Panc1 (cell line): ENCODE measurements at regions not wholly inside any gene's neighbourhood (a gene's known extent, or its start where the extent isn't known, plus 50 kb on each side); places are given as distances from the start of the nearest gene placed in this dataset.

Source experiments
- ATAC-seq: fragments of 200-7000 bp; cut with Tn5 transposase; 2 replicates; pipeline ENCODE4 v1.9.1; 2020; ENCODE audit warnings: mild to moderate bottlenecking, moderate library complexity
- BruUV-seq: library from RNA; stranded (reverse); fragments of 400-500 nt; replicated peaks from 2 replicates; lab custom pipeline; 2021; lab: Mats Ljungman, UMichigan
- CTCF ChIA-PET: fragments of 300-600 bp; sonication (Branson Sonifier 250); formaldehyde crosslinking; loops from one replicate; lab custom pipeline; 2022; ENCODE audit warnings: antibody characterized with exemption; lab: Charles Lee
- POLR2A ChIA-PET: fragments of 300-600 bp; sonication (Branson Sonifier 250); formaldehyde crosslinking; loops from one replicate; lab custom pipeline; 2022; ENCODE audit warnings: antibody characterized with exemption; lab: Charles Lee
- DNase-seq: peaks from one replicate; pipeline ENCODE4 v3.0.0-alpha.2; 2010; ENCODE audit warnings: low read depth, low spot score
- H3K27ac ChIP-seq: 2 replicates; pipeline ENCODE4 v1.5.1; 2011; ENCODE audit warnings: mild to moderate bottlenecking, low read length, inconsistent platforms
- H3K27me3 ChIP-seq: fragments of 200-500 bp; sonication (Bioruptor generic); 2 replicates; pipeline ENCODE4 v1.6.0; 2014; ENCODE audit warnings: low read length, inconsistent platforms; ENCODE audit not compliant: control insufficient read depth, insufficient read depth
- H3K36me3 ChIP-seq: fragments of 200-500 bp; sonication (Bioruptor generic); 2 replicates; pipeline ENCODE4 v1.5.1; 2014; ENCODE audit warnings: inconsistent platforms, mild to moderate bottlenecking, low read length, moderate library complexity; ENCODE audit not compliant: control insufficient read depth, insufficient read depth
- H3K4me1 ChIP-seq: 2 replicates; pipeline ENCODE4 v1.5.1; 2011; ENCODE audit warnings: inconsistent platforms, mild to moderate bottlenecking, low read length, moderate library complexity; ENCODE audit not compliant: control insufficient read depth, insufficient read depth
- H3K4me3 ChIP-seq, 2 experiments: 2 replicates each; pipeline ENCODE4 v1.5.1; 2011 to 2012; ENCODE audit warnings: low read depth in 2 of 2, low read length in 2 of 2, mild to moderate bottlenecking in 2 of 2, inconsistent platforms in 1 of 2, moderate library complexity in 1 of 2
- H3K9me3 ChIP-seq: fragments of 200-500 bp; sonication (Bioruptor generic); 2 replicates; pipeline ENCODE4 v1.5.1; 2014; ENCODE audit warnings: low read depth, mild to moderate bottlenecking, inconsistent platforms, low read length, moderate library complexity; ENCODE audit not compliant: control insufficient read depth, insufficient read depth
- CTCF ChIP-seq: fragments of 450-650 bp; IDR thresholded peaks from 2 replicates; pipeline ENCODE4 v1.5.1; 2017; ENCODE audit warnings: mild to moderate bottlenecking
- POLR2AphosphoS5 ChIP-seq: IDR thresholded peaks from 2 replicates; pipeline ENCODE4 v1.6.1; 2012; ENCODE audit warnings: mild to moderate bottlenecking, low read depth, low read length, moderate library complexity
- REST ChIP-seq, 2 experiments: IDR thresholded peaks; 2 replicates each; pipeline ENCODE4 v1.6.1; 2011 to 2012; ENCODE audit warnings: low read depth in 2 of 2, control low read depth in 1 of 2, low read length in 1 of 2, mild to moderate bottlenecking in 1 of 2, moderate library complexity in 1 of 2; ENCODE audit not compliant: insufficient read depth in 1 of 2
- SIN3A ChIP-seq: IDR thresholded peaks from 2 replicates; pipeline ENCODE4 v1.6.1; 2012; ENCODE audit warnings: low read depth, mild to moderate bottlenecking, low read length, moderate library complexity, borderline replicate concordance; ENCODE audit not compliant: insufficient read depth
- TCF7L2 ChIP-seq: IDR thresholded peaks from 2 replicates; pipeline ENCODE4 v1.6.1; 2011; ENCODE audit warnings: mild to moderate bottlenecking, low read depth, low read length, inconsistent platforms
- in situ Hi-C: cut with HindIII; loops from 2 replicates; pipeline ENCODE4 v1.10.0; 2016; ENCODE audit warnings: low sequenced_read_pairs, low pct_unique_long_range_greater_than_20kb
- intact Hi-C: fragments of 100-400 bp; cut with micrococcal nuclease; formaldehyde crosslinking; loops from one replicate; pipeline ENCODE4 v1.10.0; 2022; ENCODE audit not compliant: unreplicated experiment

DNA sequence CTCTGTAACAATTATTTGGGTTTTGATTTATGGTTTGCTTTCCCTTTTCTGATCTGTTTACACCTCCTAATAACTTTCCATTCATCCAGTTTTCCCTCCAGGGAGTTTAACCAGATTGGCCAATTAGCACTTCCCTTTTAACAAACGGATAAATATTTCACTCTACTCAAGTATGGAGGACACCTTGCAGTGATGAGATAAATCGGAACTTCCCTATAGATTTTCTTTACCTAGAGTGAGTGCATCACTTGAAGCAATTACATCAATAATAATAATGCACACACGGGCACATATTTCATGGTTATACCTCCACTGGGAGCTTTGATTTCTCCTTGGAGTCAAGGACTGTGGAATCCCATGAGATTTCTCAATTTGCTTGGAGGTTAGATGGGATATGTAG is 239.1 kb upstream of the CFAP20DC start:
- ChIA-PET POLR2A (no interaction called here), CTCF (no interaction called here)
- intact Hi-C loops (no loop called here), in situ Hi-C loops (no loop called here)
- DNase-seq (no peak), ATAC-seq (no peak)
- BruUV-seq = no TSS peak
- Histone ChIP-seq H3K9me3 (no peaks in the 10 kb centered on the region), H3K27me3 (no peaks in the 10 kb centered on the region; the same call in 1 of the 2 replicates), H3K27ac (no peak overlapping the region), H3K4me3 (no peak overlapping the region), H3K36me3 (no peaks in the 10 kb centered on the region), H3K4me1 (no peaks in the 10 kb centered on the region)
- no peak for TF ChIP-seq POLR2AphosphoS5
- no peak for TF ChIP-seq TCF7L2
- TF ChIP-seq REST (IDR thresholded peaks at IDR 0.05; ENCODE audit: insufficient read depth in 1 of 2, low read depth in 2 of 2, low read length in 1 of 2) = no peak
- TF ChIP-seq CTCF = no peak

DNA sequence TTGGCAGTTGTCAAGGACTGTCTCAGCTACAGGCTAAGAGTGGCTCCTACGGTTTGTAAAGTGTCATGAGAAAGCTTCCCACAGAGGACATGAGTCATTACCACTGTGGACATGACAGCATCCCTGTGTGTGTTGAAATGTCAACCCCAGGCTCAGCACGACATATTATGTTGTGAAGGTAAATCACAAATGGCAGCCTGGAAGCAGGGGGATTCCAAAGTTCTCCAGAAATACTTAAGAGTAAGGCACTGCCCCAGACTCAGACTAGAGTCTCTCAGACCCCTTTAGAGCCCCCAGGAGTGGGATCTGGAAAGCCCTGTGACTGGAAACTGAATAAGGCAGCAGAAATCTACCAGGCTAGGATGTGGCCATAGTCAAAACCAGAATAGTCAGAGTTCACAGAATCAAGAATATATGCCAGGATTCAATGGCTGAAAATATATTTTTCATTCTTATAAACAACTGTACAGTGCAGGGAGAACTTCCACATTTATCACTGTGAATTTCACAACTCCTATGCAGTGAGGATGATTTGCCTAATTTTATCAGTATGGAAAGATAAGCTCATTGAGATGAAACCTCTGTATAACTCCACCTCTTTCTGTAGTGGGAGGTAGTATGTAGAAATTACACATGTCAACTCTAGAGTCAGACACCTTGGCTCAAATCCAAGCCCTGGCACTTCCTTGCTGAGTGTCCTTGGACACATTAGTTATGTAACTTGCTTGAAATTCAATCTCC is 237.1 kb upstream of the CFAP20DC start:
- no peak for ATAC-seq
- intact Hi-C loops (no loop called here), in situ Hi-C loops (no loop called here)
- ChIA-PET CTCF (no interaction called here), POLR2A (no interaction called here)
- Histone ChIP-seq H3K36me3 (no peaks in the 10 kb centered on the region), H3K4me3 (no peak overlapping the region), H3K27me3 (no peaks in the 10 kb centered on the region; the same call in 1 of the 2 replicates), H3K9me3 (no peaks in the 10 kb centered on the region), H3K27ac (no peak overlapping the region), H3K4me1 (no peaks in the 10 kb centered on the region)
- no peak for DNase-seq
- BruUV-seq = no TSS peak
- TF ChIP-seq POLR2AphosphoS5 (no peak), SIN3A (no peak), TCF7L2 (no peak), CTCF (no peak), REST (IDR thresholded peaks at IDR 0.05; ENCODE audit: insufficient read depth in 1 of 2, low read depth in 2 of 2, low read length in 1 of 2) (no peak)
